GM19328 (cell line): ENCODE measurements at regions not wholly inside any gene's neighbourhood (a gene's known extent, or its start where the extent isn't known, plus 50 kb on each side); places are given as distances from the start of the nearest gene placed in this dataset.
"Not testable (repeated sequence)": the region's sequence is repeated elsewhere in the genome, so short reads cannot be mapped to it uniquely, and the experiment has no call there.

Source experiments
- ATAC-seq: cut with Tn5 transposase; IDR thresholded peaks from one replicate; pipeline ENCODE4 v1.9.1; 2021; ENCODE audit warnings: mild to moderate bottlenecking, moderate library complexity; ENCODE audit not compliant: unreplicated experiment

- ATAC-seq, result no peak
Measured at GRCh38 chr9:28407351-28407750, 834.1 kb upstream of the C9orf72 start.

- no peak for ATAC-seq
Measured at GRCh38 chr9:28409919-28410318, 836.6 kb upstream of the C9orf72 start.

GRCh38 chr9:28410411-28410810 is 837.1 kb upstream of the C9orf72 start:
- ATAC-seq, result no peak

- no peak for ATAC-seq
Measured at GRCh38 chr9:28413471-28413870, 840.2 kb upstream of the C9orf72 start.

- ATAC-seq, result no peak
Measured at GRCh38 chr9:28423255-28423654, 850.0 kb upstream of the C9orf72 start.

- ATAC-seq, result no peak
Measured at GRCh38 chr9:28435456-28435855, 862.2 kb upstream of the C9orf72 start.

- no peak for ATAC-seq
Measured at GRCh38 chr9:28439688-28440087, 866.4 kb upstream of the C9orf72 start.

GRCh38 chr9:28443461-28443860 is 870.2 kb upstream of the C9orf72 start:
- ATAC-seq, result no peak

- ATAC-seq, result no peak
Measured at GRCh38 chr9:28444637-28445036, 871.4 kb upstream of the C9orf72 start.

GRCh38 chr9:28445211-28445610 is 871.9 kb upstream of the C9orf72 start:
- ATAC-seq, result no peak

- ATAC-seq, result no peak
Measured at GRCh38 chr9:28453918-28454317, 880.6 kb upstream of the C9orf72 start.

GRCh38 chr9:28456861-28457260 is 883.6 kb upstream of the C9orf72 start:
- no peak for ATAC-seq

GRCh38 chr9:28464481-28465216 is 891.4 kb upstream of the C9orf72 start:
- no peak for ATAC-seq

- ATAC-seq, result no peak
Measured at GRCh38 chr9:28471261-28471660, 898.0 kb upstream of the C9orf72 start.

GRCh38 chr9:28487561-28487960 is 914.3 kb upstream of the C9orf72 start:
- no peak for ATAC-seq

GRCh38 chr9:28491121-28491520 is 917.8 kb upstream of the C9orf72 start:
- no peak for ATAC-seq

- ATAC-seq, result not testable (repeated sequence)
Measured at GRCh38 chr9:28498168-28498567, 924.9 kb upstream of the C9orf72 start.

GRCh38 chr9:28502189-28502588 is 928.9 kb upstream of the C9orf72 start:
- no peak for ATAC-seq

- ATAC-seq, result no peak
Measured at GRCh38 chr9:28502741-28503140, 929.5 kb upstream of the C9orf72 start.

- no peak for ATAC-seq
Measured at GRCh38 chr9:28503573-28503972, 930.3 kb upstream of the C9orf72 start.

- no peak for ATAC-seq
Measured at GRCh38 chr9:28518439-28518838, 945.2 kb upstream of the C9orf72 start.

- not testable (repeated sequence) for ATAC-seq
Measured at GRCh38 chr9:28524309-28524708, 951.0 kb upstream of the C9orf72 start.

GRCh38 chr9:28528049-28528448 is 954.8 kb upstream of the C9orf72 start:
- ATAC-seq, result no peak
